ENCODE measurements at regions not wholly inside any gene's neighbourhood (a gene's known extent, or its start where the extent isn't known, plus 50 kb on each side); places are given as distances from the start of the nearest gene placed in this dataset.
"Not testable (repeated sequence)": the region's sequence is repeated elsewhere in the genome, so short reads cannot be mapped to it uniquely, and the experiment has no call there.

GRCh38 chr10:3556191-3557017, 228.6 kb downstream of the KLF6 start:
- H3K27ac ChIP-seq; DNase-seq (ENCODE audit: low read depth, low spot score): not testable (repeated sequence)

- DNase-seq (ENCODE audit: low read depth, low spot score) = no peak
- no peak overlapping the region for H3K27ac ChIP-seq
Observed at GRCh38 chr10:3554121-3554522, 230.9 kb downstream of the KLF6 start.

- no peak overlapping the region for H3K27ac ChIP-seq
- DNase-seq (ENCODE audit: low read depth, low spot score) = no peak
Observed at GRCh38 chr10:3552281-3552680, 232.7 kb downstream of the KLF6 start.

- no peak for DNase-seq (ENCODE audit: low read depth, low spot score)
- H3K27ac ChIP-seq = no peak overlapping the region
Observed at GRCh38 chr10:3551761-3552160, 233.2 kb downstream of the KLF6 start.

GRCh38 chr10:3549118-3549517, 235.9 kb downstream of the KLF6 start:
- DNase-seq (ENCODE audit: low read depth, low spot score) = no peak
- H3K27ac ChIP-seq = no peak overlapping the region

- no peak for DNase-seq (ENCODE audit: low read depth, low spot score)
- H3K27ac ChIP-seq = no peak overlapping the region
Observed at GRCh38 chr10:3548702-3549101, 236.3 kb downstream of the KLF6 start.

- no peak for DNase-seq (ENCODE audit: low read depth, low spot score)
- no peak overlapping the region for H3K27ac ChIP-seq
Observed at GRCh38 chr10:3548076-3548475, 236.9 kb downstream of the KLF6 start.

- H3K27ac ChIP-seq = no peak overlapping the region
- DNase-seq (ENCODE audit: low read depth, low spot score) = no peak
Observed at GRCh38 chr10:3544561-3544960, 240.4 kb downstream of the KLF6 start.

GRCh38 chr10:3542185-3542611, 242.8 kb downstream of the KLF6 start:
- no peak overlapping the region for H3K27ac ChIP-seq
- no peak for DNase-seq (ENCODE audit: low read depth, low spot score)

GRCh38 chr10:3539696-3540383, 245.2 kb downstream of the KLF6 start:
- no peak for DNase-seq (ENCODE audit: low read depth, low spot score)
- H3K27ac ChIP-seq = no peak overlapping the region

- H3K27ac ChIP-seq = peak overlapping the region; percentile 50
- DNase-seq (ENCODE audit: low read depth, low spot score) = peak; percentile 72
Observed at GRCh38 chr10:3538656-3539531, 246.1 kb downstream of the KLF6 start.

- H3K27ac ChIP-seq = peak overlapping the region; percentile 50
- no peak for DNase-seq (ENCODE audit: low read depth, low spot score)
Observed at GRCh38 chr10:3538291-3538655, 246.7 kb downstream of the KLF6 start.

GRCh38 chr10:3537518-3537917, 247.5 kb downstream of the KLF6 start:
- H3K27ac ChIP-seq = no peak overlapping the region
- no peak for DNase-seq (ENCODE audit: low read depth, low spot score)

- DNase-seq (ENCODE audit: low read depth, low spot score) = no peak
Observed at GRCh38 chr10:3535001-3535400, 250.0 kb downstream of the KLF6 start.

GRCh38 chr10:3534433-3534832, 250.6 kb downstream of the KLF6 start:
- no peak overlapping the region for H3K27ac ChIP-seq
- no peak for DNase-seq (ENCODE audit: low read depth, low spot score)

More at GRCh38 chr10:3535001-3535400, 250.0 kb downstream of the KLF6 start:
- H3K27ac ChIP-seq = no peak overlapping the region

GRCh38 chr10:3533296-3533695, 251.7 kb downstream of the KLF6 start:
- peak overlapping the region; percentile 48 for H3K27ac ChIP-seq
- no peak for DNase-seq (ENCODE audit: low read depth, low spot score)

GRCh38 chr10:3532644-3533043, 252.4 kb downstream of the KLF6 start:
- peak overlapping the region; percentile 48 for H3K27ac ChIP-seq
- DNase-seq (ENCODE audit: low read depth, low spot score) = no peak

GRCh38 chr10:3531670-3532069, 253.3 kb downstream of the KLF6 start:
- H3K27ac ChIP-seq = no peak overlapping the region
- DNase-seq (ENCODE audit: low read depth, low spot score) = no peak

GRCh38 chr10:3530783-3531645, 254.0 kb downstream of the KLF6 start:
- DNase-seq (ENCODE audit: low read depth, low spot score) = no peak
- H3K27ac ChIP-seq = peak overlapping the region; percentile 23

GRCh38 chr10:3530346-3530745, 254.7 kb downstream of the KLF6 start:
- no peak for DNase-seq (ENCODE audit: low read depth, low spot score)
- no peak overlapping the region for H3K27ac ChIP-seq

Measured in epithelial cell of prostate (primary cell).